GM20000 (cell line): ENCODE measurements at regions not wholly inside any gene's neighbourhood (a gene's known extent, or its start where the extent isn't known, plus 50 kb on each side); places are given as distances from the start of the nearest gene placed in this dataset.

ENCODE experiments used
- DNase-seq: peaks from one replicate; pipeline ENCODE4 v3.0.0; 2012; ENCODE audit warnings: low spot score
- CTCF ChIP-seq: IDR thresholded peaks from 2 replicates; pipeline ENCODE4 v1.5.1; 2012; ENCODE audit warnings: mild to moderate bottlenecking, control low read depth; ENCODE audit errors: extremely low read depth, missing control alignments

- DNase-seq: no peak
- TF ChIP-seq CTCF: no peak
These were observed 230.4 kb downstream of the MREG start for GRCh38 chr2:215782965-215783364.

GRCh38 chr2:215782295-215782694, 231.1 kb downstream of the MREG start:
- TF ChIP-seq CTCF: no peak
- no peak for DNase-seq

- DNase-seq: no peak
- TF ChIP-seq CTCF: no peak
These were observed 232.3 kb downstream of the MREG start for GRCh38 chr2:215780907-215781685.

GRCh38 chr2:215780313-215780712, 233.0 kb downstream of the MREG start:
- TF ChIP-seq CTCF: no peak
- no peak for DNase-seq

- TF ChIP-seq CTCF: no peak
- no peak for DNase-seq
These were observed 233.4 kb downstream of the MREG start for GRCh38 chr2:215779912-215780311.

GRCh38 chr2:215777465-215778044, 235.8 kb downstream of the MREG start:
- no peak for TF ChIP-seq CTCF
- DNase-seq: no peak

GRCh38 chr2:215775106-215775505, 238.2 kb downstream of the MREG start:
- DNase-seq: no peak
- no peak for TF ChIP-seq CTCF
